WTC11 (cell line): ENCODE measurements at regions not wholly inside any gene's neighbourhood (a gene's known extent, or its start where the extent isn't known, plus 50 kb on each side); places are given as distances from the start of the nearest gene placed in this dataset.
A peak's percentile ranks its signal among the peaks of the same experiment; 100 is the strongest.

Source experiments
- ATAC-seq: fragments of 200-7000 bp; cut with Tn5 transposase; 2 replicates; pipeline ENCODE4 v1.10.0; 2021; ENCODE audit warnings: mild to moderate bottlenecking, moderate library complexity
- CTCF ChIA-PET: fragments of 300-600 bp; sonication (Branson Sonifier 250); formaldehyde crosslinking; loops from one replicate; lab custom pipeline; 2021; ENCODE audit warnings: antibody characterized with exemption; lab: Charles Lee
- POLR2A ChIA-PET: fragments of 350-600 bp; sonication (Branson Sonifier 250); formaldehyde crosslinking; loops from one replicate; lab custom pipeline; 2021; ENCODE audit warnings: antibody characterized with exemption; lab: Charles Lee
- DNase-seq: peaks from one replicate; pipeline ENCODE4 v3.0.0; 2021; ENCODE audit warnings: low spot score
- H3K27ac Mint-ChIP-seq: 2 replicates; pipeline ENCODE4 v1.8.0; 2021; ENCODE audit warnings: mixed read lengths
- H3K27me3 Mint-ChIP-seq: 2 replicates; pipeline ENCODE4 v1.8.0; 2021; ENCODE audit warnings: low read depth, mild to moderate bottlenecking, moderate library complexity, mixed read lengths
- H3K36me3 Mint-ChIP-seq: 2 replicates; pipeline ENCODE4 v1.8.0; 2021; ENCODE audit warnings: mixed read lengths
- H3K4me1 Mint-ChIP-seq: 2 replicates; pipeline ENCODE4 v1.8.0; 2022; ENCODE audit warnings: mixed read lengths
- H3K4me3 Mint-ChIP-seq: 2 replicates; pipeline ENCODE4 v1.8.0; 2021; ENCODE audit warnings: mild to moderate bottlenecking, moderate library complexity, mixed read lengths
- H3K9me3 Mint-ChIP-seq: 2 replicates; pipeline ENCODE4 v1.8.0; 2021; ENCODE audit warnings: mixed read lengths
- AR ChIP-seq: fragments of 250-450 bp; sonication (Bioruptor Pico); IDR thresholded peaks from 2 replicates; pipeline ENCODE4 v1.9.0; 2021; ENCODE audit warnings: mild to moderate bottlenecking
- ELF4 ChIP-seq: sonication (generic); formaldehyde crosslinking; IDR thresholded peaks from 2 replicates; pipeline ENCODE4 v1.8.1; 2022; ENCODE audit warnings: low read depth, mild to moderate bottlenecking, moderate library complexity, missing genetic modification reagents
- ESRRA ChIP-seq: sonication (generic); formaldehyde crosslinking; IDR thresholded peaks from 2 replicates; pipeline ENCODE4 v1.8.1; 2022; ENCODE audit warnings: mild to moderate bottlenecking, missing genetic modification reagents, borderline replicate concordance
- ETV6 ChIP-seq: sonication (generic); formaldehyde crosslinking; IDR thresholded peaks from 2 replicates; pipeline ENCODE4 v1.8.1; 2022; ENCODE audit warnings: mild to moderate bottlenecking, missing genetic modification reagents
- FOXK1 ChIP-seq: sonication (generic); formaldehyde crosslinking; IDR thresholded peaks from 2 replicates; pipeline ENCODE4 v1.8.0; 2022; ENCODE audit warnings: mild to moderate bottlenecking, moderate library complexity, missing genetic modification reagents
- JAZF1 ChIP-seq: fragments of 250-450 bp; sonication (Bioruptor Pico); IDR thresholded peaks from 2 replicates; pipeline ENCODE4 v1.9.0; 2021; ENCODE audit warnings: moderate library complexity, mild to moderate bottlenecking, inconsistent platforms
- NR1H2 ChIP-seq: sonication (generic); formaldehyde crosslinking; IDR thresholded peaks from 2 replicates; pipeline ENCODE4 v1.9.0; 2021; ENCODE audit warnings: mild to moderate bottlenecking, moderate library complexity, missing genetic modification reagents
- OVOL2 ChIP-seq: fragments of 250-450 bp; sonication (Bioruptor Pico); IDR thresholded peaks from 2 replicates; pipeline ENCODE4 v1.9.0; 2021; ENCODE audit warnings: mild to moderate bottlenecking, borderline replicate concordance
- TP53 ChIP-seq: sonication (generic); formaldehyde crosslinking; IDR thresholded peaks from 2 replicates; pipeline ENCODE4 v1.8.1; 2023; ENCODE audit warnings: mild to moderate bottlenecking, missing genetic modification reagents
- ZNF121 ChIP-seq: sonication (generic); formaldehyde crosslinking; IDR thresholded peaks from 2 replicates; pipeline ENCODE4 v1.8.0; 2023; ENCODE audit warnings: missing genetic modification reagents
- ZNF532 ChIP-seq: fragments of 250-450 bp; sonication (Bioruptor Pico); IDR thresholded peaks from 2 replicates; pipeline ENCODE4 v1.9.0; 2021; ENCODE audit warnings: mild to moderate bottlenecking, borderline replicate concordance
- TF ChIP-seq, protein P1 (sequence below): sonication (generic); formaldehyde crosslinking; IDR thresholded peaks from 2 replicates; pipeline ENCODE4 v1.8.0; 2023; ENCODE audit warnings: missing genetic modification reagents
- TF ChIP-seq, protein P2 (sequence below): fragments of 250-450 bp; sonication (Bioruptor Pico); conservative IDR thresholded peaks from 2 replicates; pipeline ENCODE4 v1.9.0; 2021; ENCODE audit warnings: mild to moderate bottlenecking
- TF ChIP-seq, protein P3 (sequence below): sonication (generic); formaldehyde crosslinking; IDR thresholded peaks from 2 replicates; pipeline ENCODE4 v1.8.1; 2022; ENCODE audit warnings: low read depth, missing genetic modification reagents, borderline replicate concordance
- TF ChIP-seq, protein P4 (sequence below): sonication (generic); formaldehyde crosslinking; IDR thresholded peaks from 2 replicates; pipeline ENCODE4 v1.8.1; 2022; ENCODE audit warnings: missing genetic modification reagents, borderline replicate concordance
- TF ChIP-seq, protein P5 (sequence below): fragments of 250-450 bp; sonication (Bioruptor Pico); IDR thresholded peaks from 2 replicates; pipeline ENCODE4 v1.9.0; 2021; ENCODE audit warnings: moderate library complexity, mild to moderate bottlenecking, inconsistent platforms, borderline replicate concordance

DNA sequence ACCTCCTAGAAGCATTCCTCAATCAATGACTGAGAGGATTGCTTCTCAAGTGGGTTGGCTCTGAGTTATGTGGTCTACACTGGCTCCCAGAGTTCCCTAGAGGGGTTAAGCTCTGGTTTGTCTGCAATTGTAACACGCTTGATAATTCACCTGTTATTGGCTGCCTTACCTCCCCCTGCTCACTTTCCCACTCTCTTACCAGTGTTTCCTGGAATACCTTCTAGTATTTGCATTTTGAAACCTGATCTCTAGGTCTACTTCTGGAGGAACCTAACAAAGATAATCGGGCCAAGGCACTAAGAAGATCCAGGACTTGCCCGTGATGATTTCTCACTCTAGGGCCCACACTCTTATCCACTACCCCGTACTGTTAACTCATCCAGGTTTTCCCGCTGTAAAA is 110.1 kb upstream of the MAP3K1 start:
- TF ChIP-seq, protein P1, sequence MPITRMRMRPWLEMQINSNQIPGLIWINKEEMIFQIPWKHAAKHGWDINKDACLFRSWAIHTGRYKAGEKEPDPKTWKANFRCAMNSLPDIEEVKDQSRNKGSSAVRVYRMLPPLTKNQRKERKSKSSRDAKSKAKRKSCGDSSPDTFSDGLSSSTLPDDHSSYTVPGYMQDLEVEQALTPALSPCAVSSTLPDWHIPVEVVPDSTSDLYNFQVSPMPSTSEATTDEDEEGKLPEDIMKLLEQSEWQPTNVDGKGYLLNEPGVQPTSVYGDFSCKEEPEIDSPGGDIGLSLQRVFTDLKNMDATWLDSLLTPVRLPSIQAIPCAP, result no peak
- TF ChIP-seq ESRRA (CRISPR knock-in tag) (no peak), ELF4 (CRISPR knock-in tag) (no peak), ZNF532 (CRISPR knock-in tag) (no peak), ZNF121 (no peak), TP53 (CRISPR knock-in tag) (no peak), OVOL2 (CRISPR knock-in tag) (no peak), JAZF1 (CRISPR knock-in tag) (no peak)
- TF ChIP-seq, protein P2, sequence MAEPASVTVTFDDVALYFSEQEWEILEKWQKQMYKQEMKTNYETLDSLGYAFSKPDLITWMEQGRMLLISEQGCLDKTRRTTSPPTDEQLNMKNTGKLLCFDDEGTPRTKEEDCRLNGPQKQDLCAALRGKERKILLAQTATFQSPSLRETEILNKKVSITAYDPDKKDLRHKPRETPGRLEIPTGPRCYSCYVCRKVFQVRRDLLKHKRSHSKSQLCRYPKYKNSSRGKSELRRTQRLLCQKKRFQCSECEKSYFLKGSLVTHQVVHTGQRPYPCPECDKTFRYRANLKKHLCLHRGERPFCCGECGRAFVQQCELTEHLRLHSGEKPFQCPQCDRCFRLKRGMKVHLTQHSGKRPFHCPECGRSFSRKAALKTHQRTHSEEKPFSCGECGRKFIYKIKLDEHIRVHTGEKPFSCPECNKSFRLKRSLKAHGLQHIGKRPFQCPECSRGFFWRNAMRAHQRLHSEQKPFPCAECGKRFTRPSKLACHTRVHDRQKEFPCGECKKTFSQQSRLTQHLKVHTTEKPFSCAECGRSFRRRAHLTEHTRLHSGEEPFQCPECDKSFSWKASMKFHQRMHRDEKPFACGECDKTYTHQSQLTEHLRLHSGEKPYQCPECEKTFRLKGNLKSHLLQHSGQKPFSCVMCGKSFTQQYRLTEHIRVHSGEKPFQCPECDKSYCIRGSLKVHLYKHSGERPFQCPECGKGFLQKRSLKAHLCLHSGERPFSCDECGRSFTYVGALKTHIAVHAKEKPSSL (CRISPR knock-in tag), result no peak
- TF ChIP-seq, protein P3, sequence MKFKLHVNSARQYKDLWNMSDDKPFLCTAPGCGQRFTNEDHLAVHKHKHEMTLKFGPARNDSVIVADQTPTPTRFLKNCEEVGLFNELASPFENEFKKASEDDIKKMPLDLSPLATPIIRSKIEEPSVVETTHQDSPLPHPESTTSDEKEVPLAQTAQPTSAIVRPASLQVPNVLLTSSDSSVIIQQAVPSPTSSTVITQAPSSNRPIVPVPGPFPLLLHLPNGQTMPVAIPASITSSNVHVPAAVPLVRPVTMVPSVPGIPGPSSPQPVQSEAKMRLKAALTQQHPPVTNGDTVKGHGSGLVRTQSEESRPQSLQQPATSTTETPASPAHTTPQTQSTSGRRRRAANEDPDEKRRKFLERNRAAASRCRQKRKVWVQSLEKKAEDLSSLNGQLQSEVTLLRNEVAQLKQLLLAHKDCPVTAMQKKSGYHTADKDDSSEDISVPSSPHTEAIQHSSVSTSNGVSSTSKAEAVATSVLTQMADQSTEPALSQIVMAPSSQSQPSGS (CRISPR knock-in tag), result no peak
- no peak overlapping the region for H3K4me3 Mint-ChIP-seq

GRCh38 chr5:56703952-56704351 is 111.4 kb upstream of the MAP3K1 start:
- peaks cover 36% of the 10 kb centered on the region for H3K4me1 Mint-ChIP-seq
- POLR2A ChIA-PET, result no interaction called here
- H3K27me3 Mint-ChIP-seq, result no peaks in the 10 kb centered on the region; the same call in 1 of the 2 replicates
- no peaks in the 10 kb centered on the region for H3K36me3 Mint-ChIP-seq
- TF ChIP-seq ETV6 (CRISPR knock-in tag) (no peak), AR (CRISPR knock-in tag) (no peak), FOXK1 (CRISPR knock-in tag) (no peak), NR1H2 (CRISPR knock-in tag) (no peak)
- TF ChIP-seq, protein P4, sequence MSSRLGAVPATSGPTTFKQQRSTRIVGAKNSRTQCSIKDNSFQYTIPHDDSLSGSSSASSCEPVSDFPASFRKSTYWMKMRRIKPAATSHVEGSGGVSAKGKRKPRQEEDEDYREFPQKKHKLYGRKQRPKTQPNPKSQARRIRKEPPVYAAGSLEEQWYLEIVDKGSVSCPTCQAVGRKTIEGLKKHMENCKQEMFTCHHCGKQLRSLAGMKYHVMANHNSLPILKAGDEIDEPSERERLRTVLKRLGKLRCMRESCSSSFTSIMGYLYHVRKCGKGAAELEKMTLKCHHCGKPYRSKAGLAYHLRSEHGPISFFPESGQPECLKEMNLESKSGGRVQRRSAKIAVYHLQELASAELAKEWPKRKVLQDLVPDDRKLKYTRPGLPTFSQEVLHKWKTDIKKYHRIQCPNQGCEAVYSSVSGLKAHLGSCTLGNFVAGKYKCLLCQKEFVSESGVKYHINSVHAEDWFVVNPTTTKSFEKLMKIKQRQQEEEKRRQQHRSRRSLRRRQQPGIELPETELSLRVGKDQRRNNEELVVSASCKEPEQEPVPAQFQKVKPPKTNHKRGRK (CRISPR knock-in tag), result no peak
- TF ChIP-seq, protein P5, sequence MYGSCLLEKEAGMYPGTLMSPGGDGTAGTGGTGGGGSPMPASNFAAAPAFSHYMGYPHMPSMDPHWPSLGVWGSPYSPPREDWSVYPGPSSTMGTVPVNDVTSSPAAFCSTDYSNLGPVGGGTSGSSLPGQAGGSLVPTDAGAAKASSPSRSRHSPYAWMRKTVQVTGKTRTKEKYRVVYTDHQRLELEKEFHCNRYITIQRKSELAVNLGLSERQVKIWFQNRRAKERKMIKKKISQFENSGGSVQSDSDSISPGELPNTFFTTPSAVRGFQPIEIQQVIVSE (CRISPR knock-in tag), result no peak
- ATAC-seq, result no peak
- CTCF ChIA-PET, result no interaction called here
- DNase-seq, result no peak
- no peak overlapping the region for H3K4me3 Mint-ChIP-seq
- H3K27ac Mint-ChIP-seq, result no peak overlapping the region
- peaks cover 4% of the 10 kb centered on the region for H3K9me3 Mint-ChIP-seq

More for the DNA sequence above, 110.1 kb upstream of the MAP3K1 start:
- H3K27ac Mint-ChIP-seq, result no peak overlapping the region
- peaks cover 6% of the 10 kb centered on the region for H3K9me3 Mint-ChIP-seq
- POLR2A ChIA-PET, result no interaction called here
- ATAC-seq (peak; percentile 34), DNase-seq (no peak)
- no peaks in the 10 kb centered on the region; the same call in 1 of the 2 replicates for H3K27me3 Mint-ChIP-seq
- no peaks in the 10 kb centered on the region for H3K36me3 Mint-ChIP-seq
- peaks cover 25% of the 10 kb centered on the region for H3K4me1 Mint-ChIP-seq
- CTCF ChIA-PET, result no interaction called here
